NB4 (cell line): ENCODE measurements at regions not wholly inside any gene's neighbourhood (a gene's known extent, or its start where the extent isn't known, plus 50 kb on each side); places are given as distances from the start of the nearest gene placed in this dataset.

Experiments
- CTCF ChIP-seq: IDR thresholded peaks from one replicate; pipeline ENCODE4 v1.5.1; 2012; ENCODE audit warnings: low read depth, low read length
- MAX ChIP-seq: IDR thresholded peaks from 2 replicates; pipeline ENCODE4 v1.6.1; 2011; ENCODE audit warnings: low read depth, low read length

DNA sequence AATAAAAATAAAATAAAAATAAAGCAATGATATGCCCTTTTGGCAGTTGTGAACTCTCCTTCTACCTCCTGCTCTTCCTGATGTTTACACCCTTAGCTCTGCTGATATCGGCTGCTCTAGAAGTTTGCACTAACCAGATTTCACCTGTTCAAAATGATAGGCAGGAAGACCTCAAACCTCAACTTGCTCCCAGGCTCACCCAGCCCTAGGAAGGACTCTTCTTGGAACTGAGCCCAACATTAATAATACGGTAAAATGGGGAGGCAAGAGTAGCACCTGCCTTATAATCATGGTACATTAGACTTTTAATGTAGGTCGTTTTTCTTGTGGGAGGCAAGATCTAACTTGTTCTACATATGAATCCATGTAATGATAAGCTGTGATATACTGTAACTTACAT is 61.2 kb upstream of the MED13 start:
- TF ChIP-seq CTCF: no peak
- no peak for TF ChIP-seq MAX
